GM23338 (cell line): ENCODE measurements at regions not wholly inside any gene's neighbourhood (a gene's known extent, or its start where the extent isn't known, plus 50 kb on each side); places are given as distances from the start of the nearest gene placed in this dataset.

ENCODE experiments used
- CREB1 ChIP-seq: fragments of 250-450 bp; sonication (Bioruptor Pico); IDR thresholded peaks from 2 replicates; pipeline ENCODE4 v1.5.0; 2020; ENCODE audit warnings: low read depth, mild to moderate bottlenecking, moderate library complexity
- EZH2 ChIP-seq: fragments of 200-600 bp; sonication (generic); IDR thresholded peaks from one replicate; pipeline ENCODE4 v1.8.0; 2017; ENCODE audit warnings: antibody characterized with exemption, mild to moderate bottlenecking, low read depth; ENCODE audit not compliant: unreplicated experiment
- EZH2phosphoT487 ChIP-seq: fragments of 200-600 bp; sonication (generic); IDR thresholded peaks from one replicate; pipeline ENCODE4 v1.8.1; 2018; ENCODE audit warnings: antibody characterized with exemption; ENCODE audit not compliant: unreplicated experiment
- JUNB ChIP-seq: IDR thresholded peaks from one replicate; pipeline ENCODE4 v1.6.1; 2016; ENCODE audit warnings: antibody characterized with exemption; ENCODE audit not compliant: unreplicated experiment
- NANOG ChIP-seq: IDR thresholded peaks from 2 replicates; pipeline ENCODE4 v1.6.1; 2016; ENCODE audit warnings: antibody characterized with exemption, borderline replicate concordance
- POLR2AphosphoS5 ChIP-seq: IDR thresholded peaks from 2 replicates; pipeline ENCODE4 v1.6.1; 2016; ENCODE audit warnings: antibody characterized with exemption, low read depth
- STAT1 ChIP-seq: IDR thresholded peaks from one replicate; pipeline ENCODE4 v1.6.1; 2016; ENCODE audit warnings: antibody characterized with exemption; ENCODE audit not compliant: unreplicated experiment
- TF ChIP-seq, protein P1 (sequence below), 2 experiments: fragments of 200-600 bp in 1 of 2; sonication (generic) in 1 of 2; conservative IDR thresholded peaks; 2 replicates each; pipeline versions ENCODE4 v1.5.1 to v1.6.1; 2016 to 2017; ENCODE audit warnings: antibody characterized with exemption in 2 of 2, low read depth in 2 of 2, mild to moderate bottlenecking in 2 of 2, moderate library complexity in 1 of 2
- TF ChIP-seq, protein P2 (sequence below): IDR thresholded peaks from one replicate; pipeline ENCODE4 v1.6.1; 2018; ENCODE audit warnings: antibody characterized with exemption; ENCODE audit not compliant: unreplicated experiment
- TF ChIP-seq, protein P3 (sequence below): IDR thresholded peaks from 2 replicates; pipeline ENCODE4 v1.6.1; 2016; ENCODE audit warnings: antibody characterized with exemption
- TF ChIP-seq, protein P4 (sequence below): fragments of 250-450 bp; sonication (Bioruptor Pico); IDR thresholded peaks from 2 replicates; pipeline ENCODE4 v1.5.0; 2020; ENCODE audit warnings: mild to moderate bottlenecking, moderate library complexity

DNA sequence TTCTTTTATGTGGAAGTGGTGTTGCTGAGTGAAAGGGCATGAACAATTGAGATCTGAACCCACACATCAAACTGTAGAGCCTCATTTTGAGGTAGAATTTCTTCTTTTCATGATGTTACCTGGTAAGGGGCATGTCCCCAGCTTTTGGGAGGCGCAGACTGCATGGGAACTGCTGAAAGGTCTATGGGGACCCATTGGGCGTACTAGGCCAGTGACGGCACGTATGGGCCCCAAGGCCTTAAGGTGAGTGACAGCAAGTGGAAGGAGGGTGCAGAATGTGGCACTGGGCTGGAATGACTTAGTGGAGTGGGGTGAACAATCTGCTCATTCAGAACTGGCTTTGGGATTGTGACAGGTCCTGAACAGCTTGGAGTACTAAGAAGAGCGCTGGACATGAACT, 123.6 kb upstream of the RGMA start:
- TF ChIP-seq, protein P1, sequence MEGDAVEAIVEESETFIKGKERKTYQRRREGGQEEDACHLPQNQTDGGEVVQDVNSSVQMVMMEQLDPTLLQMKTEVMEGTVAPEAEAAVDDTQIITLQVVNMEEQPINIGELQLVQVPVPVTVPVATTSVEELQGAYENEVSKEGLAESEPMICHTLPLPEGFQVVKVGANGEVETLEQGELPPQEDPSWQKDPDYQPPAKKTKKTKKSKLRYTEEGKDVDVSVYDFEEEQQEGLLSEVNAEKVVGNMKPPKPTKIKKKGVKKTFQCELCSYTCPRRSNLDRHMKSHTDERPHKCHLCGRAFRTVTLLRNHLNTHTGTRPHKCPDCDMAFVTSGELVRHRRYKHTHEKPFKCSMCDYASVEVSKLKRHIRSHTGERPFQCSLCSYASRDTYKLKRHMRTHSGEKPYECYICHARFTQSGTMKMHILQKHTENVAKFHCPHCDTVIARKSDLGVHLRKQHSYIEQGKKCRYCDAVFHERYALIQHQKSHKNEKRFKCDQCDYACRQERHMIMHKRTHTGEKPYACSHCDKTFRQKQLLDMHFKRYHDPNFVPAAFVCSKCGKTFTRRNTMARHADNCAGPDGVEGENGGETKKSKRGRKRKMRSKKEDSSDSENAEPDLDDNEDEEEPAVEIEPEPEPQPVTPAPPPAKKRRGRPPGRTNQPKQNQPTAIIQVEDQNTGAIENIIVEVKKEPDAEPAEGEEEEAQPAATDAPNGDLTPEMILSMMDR (conservative IDR thresholded peaks at IDR 0.05; ENCODE audit: low read depth in 2 of 2), result no peak
- TF ChIP-seq JUNB (no peak), EZH2 (no peak), POLR2AphosphoS5 (no peak), NANOG (no peak), EZH2phosphoT487 (no peak), CREB1 (CRISPR knock-in tag) (no peak), STAT1 (no peak)
- TF ChIP-seq, protein P2, sequence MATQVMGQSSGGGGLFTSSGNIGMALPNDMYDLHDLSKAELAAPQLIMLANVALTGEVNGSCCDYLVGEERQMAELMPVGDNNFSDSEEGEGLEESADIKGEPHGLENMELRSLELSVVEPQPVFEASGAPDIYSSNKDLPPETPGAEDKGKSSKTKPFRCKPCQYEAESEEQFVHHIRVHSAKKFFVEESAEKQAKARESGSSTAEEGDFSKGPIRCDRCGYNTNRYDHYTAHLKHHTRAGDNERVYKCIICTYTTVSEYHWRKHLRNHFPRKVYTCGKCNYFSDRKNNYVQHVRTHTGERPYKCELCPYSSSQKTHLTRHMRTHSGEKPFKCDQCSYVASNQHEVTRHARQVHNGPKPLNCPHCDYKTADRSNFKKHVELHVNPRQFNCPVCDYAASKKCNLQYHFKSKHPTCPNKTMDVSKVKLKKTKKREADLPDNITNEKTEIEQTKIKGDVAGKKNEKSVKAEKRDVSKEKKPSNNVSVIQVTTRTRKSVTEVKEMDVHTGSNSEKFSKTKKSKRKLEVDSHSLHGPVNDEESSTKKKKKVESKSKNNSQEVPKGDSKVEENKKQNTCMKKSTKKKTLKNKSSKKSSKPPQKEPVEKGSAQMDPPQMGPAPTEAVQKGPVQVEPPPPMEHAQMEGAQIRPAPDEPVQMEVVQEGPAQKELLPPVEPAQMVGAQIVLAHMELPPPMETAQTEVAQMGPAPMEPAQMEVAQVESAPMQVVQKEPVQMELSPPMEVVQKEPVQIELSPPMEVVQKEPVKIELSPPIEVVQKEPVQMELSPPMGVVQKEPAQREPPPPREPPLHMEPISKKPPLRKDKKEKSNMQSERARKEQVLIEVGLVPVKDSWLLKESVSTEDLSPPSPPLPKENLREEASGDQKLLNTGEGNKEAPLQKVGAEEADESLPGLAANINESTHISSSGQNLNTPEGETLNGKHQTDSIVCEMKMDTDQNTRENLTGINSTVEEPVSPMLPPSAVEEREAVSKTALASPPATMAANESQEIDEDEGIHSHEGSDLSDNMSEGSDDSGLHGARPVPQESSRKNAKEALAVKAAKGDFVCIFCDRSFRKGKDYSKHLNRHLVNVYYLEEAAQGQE, result no peak
- TF ChIP-seq, protein P3, sequence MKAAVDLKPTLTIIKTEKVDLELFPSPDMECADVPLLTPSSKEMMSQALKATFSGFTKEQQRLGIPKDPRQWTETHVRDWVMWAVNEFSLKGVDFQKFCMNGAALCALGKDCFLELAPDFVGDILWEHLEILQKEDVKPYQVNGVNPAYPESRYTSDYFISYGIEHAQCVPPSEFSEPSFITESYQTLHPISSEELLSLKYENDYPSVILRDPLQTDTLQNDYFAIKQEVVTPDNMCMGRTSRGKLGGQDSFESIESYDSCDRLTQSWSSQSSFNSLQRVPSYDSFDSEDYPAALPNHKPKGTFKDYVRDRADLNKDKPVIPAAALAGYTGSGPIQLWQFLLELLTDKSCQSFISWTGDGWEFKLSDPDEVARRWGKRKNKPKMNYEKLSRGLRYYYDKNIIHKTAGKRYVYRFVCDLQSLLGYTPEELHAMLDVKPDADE, result no peak
- TF ChIP-seq, protein P4, sequence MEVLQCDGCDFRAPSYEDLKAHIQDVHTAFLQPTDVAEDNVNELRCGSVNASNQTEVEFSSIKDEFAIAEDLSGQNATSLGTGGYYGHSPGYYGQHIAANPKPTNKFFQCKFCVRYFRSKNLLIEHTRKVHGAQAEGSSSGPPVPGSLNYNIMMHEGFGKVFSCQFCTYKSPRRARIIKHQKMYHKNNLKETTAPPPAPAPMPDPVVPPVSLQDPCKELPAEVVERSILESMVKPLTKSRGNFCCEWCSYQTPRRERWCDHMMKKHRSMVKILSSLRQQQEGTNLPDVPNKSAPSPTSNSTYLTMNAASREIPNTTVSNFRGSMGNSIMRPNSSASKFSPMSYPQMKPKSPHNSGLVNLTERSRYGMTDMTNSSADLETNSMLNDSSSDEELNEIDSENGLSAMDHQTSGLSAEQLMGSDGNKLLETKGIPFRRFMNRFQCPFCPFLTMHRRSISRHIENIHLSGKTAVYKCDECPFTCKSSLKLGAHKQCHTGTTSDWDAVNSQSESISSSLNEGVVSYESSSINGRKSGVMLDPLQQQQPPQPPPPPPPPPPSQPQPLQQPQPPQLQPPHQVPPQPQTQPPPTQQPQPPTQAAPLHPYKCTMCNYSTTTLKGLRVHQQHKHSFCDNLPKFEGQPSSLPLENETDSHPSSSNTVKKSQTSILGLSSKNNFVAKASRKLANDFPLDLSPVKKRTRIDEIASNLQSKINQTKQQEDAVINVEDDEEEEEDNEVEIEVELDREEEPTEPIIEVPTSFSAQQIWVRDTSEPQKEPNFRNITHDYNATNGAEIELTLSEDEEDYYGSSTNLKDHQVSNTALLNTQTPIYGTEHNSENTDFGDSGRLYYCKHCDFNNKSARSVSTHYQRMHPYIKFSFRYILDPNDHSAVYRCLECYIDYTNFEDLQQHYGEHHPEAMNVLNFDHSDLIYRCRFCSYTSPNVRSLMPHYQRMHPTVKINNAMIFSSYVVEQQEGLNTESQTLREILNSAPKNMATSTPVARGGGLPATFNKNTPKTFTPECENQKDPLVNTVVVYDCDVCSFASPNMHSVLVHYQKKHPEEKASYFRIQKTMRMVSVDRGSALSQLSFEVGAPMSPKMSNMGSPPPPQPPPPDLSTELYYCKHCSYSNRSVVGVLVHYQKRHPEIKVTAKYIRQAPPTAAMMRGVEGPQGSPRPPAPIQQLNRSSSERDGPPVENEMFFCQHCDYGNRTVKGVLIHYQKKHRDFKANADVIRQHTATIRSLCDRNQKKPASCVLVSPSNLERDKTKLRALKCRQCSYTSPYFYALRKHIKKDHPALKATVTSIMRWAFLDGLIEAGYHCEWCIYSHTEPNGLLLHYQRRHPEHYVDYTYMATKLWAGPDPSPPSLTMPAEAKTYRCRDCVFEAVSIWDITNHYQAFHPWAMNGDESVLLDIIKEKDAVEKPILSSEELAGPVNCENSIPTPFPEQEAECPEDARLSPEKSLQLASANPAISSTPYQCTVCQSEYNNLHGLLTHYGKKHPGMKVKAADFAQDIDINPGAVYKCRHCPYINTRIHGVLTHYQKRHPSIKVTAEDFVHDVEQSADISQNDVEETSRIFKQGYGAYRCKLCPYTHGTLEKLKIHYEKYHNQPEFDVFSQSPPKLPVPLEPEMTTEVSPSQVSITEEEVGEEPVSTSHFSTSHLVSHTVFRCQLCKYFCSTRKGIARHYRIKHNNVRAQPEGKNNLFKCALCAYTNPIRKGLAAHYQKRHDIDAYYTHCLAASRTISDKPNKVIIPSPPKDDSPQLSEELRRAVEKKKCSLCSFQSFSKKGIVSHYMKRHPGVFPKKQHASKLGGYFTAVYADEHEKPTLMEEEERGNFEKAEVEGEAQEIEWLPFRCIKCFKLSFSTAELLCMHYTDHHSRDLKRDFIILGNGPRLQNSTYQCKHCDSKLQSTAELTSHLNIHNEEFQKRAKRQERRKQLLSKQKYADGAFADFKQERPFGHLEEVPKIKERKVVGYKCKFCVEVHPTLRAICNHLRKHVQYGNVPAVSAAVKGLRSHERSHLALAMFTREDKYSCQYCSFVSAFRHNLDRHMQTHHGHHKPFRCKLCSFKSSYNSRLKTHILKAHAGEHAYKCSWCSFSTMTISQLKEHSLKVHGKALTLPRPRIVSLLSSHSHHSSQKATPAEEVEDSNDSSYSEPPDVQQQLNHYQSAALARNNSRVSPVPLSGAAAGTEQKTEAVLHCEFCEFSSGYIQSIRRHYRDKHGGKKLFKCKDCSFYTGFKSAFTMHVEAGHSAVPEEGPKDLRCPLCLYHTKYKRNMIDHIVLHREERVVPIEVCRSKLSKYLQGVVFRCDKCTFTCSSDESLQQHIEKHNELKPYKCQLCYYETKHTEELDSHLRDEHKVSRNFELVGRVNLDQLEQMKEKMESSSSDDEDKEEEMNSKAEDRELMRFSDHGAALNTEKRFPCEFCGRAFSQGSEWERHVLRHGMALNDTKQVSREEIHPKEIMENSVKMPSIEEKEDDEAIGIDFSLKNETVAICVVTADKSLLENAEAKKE (CRISPR knock-in tag), result no peak
